ENCODE measurements at regions not wholly inside any gene's neighbourhood (a gene's known extent, or its start where the extent isn't known, plus 50 kb on each side); places are given as distances from the start of the nearest gene placed in this dataset.

- H3K9ac ChIP-seq (ENCODE audit: low read depth, low read length, poor library complexity, severe bottlenecking): no peak overlapping the region
- H3K4me3 ChIP-seq (ENCODE audit: low read length, poor library complexity, severe bottlenecking): no peak overlapping the region
- no peaks in the 10 kb centered on the region for H3K27me3 ChIP-seq (ENCODE audit: insufficient read depth, low read length, poor library complexity, severe bottlenecking)
- no peaks in the 10 kb centered on the region for H3K4me1 ChIP-seq (ENCODE audit: insufficient read depth, low read length, poor library complexity, severe bottlenecking)
- H2AFZ ChIP-seq (ENCODE audit: low read length): no peak overlapping the region
- no peaks in the 10 kb centered on the region for H4K20me1 ChIP-seq (ENCODE audit: insufficient read depth, low read length, poor library complexity, severe bottlenecking)
- H3K9me3 ChIP-seq (ENCODE audit: insufficient read depth, low read depth, low read length): no peaks in the 10 kb centered on the region
- no peak for TF ChIP-seq EZH2phosphoT487 (IDR thresholded peaks at IDR 0.05; ENCODE audit: borderline replicate concordance)
- TF ChIP-seq, protein P1, sequence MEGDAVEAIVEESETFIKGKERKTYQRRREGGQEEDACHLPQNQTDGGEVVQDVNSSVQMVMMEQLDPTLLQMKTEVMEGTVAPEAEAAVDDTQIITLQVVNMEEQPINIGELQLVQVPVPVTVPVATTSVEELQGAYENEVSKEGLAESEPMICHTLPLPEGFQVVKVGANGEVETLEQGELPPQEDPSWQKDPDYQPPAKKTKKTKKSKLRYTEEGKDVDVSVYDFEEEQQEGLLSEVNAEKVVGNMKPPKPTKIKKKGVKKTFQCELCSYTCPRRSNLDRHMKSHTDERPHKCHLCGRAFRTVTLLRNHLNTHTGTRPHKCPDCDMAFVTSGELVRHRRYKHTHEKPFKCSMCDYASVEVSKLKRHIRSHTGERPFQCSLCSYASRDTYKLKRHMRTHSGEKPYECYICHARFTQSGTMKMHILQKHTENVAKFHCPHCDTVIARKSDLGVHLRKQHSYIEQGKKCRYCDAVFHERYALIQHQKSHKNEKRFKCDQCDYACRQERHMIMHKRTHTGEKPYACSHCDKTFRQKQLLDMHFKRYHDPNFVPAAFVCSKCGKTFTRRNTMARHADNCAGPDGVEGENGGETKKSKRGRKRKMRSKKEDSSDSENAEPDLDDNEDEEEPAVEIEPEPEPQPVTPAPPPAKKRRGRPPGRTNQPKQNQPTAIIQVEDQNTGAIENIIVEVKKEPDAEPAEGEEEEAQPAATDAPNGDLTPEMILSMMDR (conservative IDR thresholded peaks at IDR 0.05; ENCODE audit: low read length): no peak
- no peak overlapping the region for H3K4me2 ChIP-seq (ENCODE audit: low read depth, low read length, poor library complexity, severe bottlenecking)
- no peaks in the 10 kb centered on the region for H3K79me2 ChIP-seq (ENCODE audit: insufficient read depth, low read length)
- no peaks in the 10 kb centered on the region for H3F3A ChIP-seq (ENCODE audit: low read depth)
- H3K36me3 ChIP-seq (ENCODE audit: insufficient read depth, low read length): no peaks in the 10 kb centered on the region
- no peaks in the 10 kb centered on the region for H3K9me2 ChIP-seq (replicated peaks; ENCODE audit: low read depth, low read length)
Observed at GRCh38 chr2:76569819-76570218, 859.1 kb upstream of the GCFC2 start.

DNA sequence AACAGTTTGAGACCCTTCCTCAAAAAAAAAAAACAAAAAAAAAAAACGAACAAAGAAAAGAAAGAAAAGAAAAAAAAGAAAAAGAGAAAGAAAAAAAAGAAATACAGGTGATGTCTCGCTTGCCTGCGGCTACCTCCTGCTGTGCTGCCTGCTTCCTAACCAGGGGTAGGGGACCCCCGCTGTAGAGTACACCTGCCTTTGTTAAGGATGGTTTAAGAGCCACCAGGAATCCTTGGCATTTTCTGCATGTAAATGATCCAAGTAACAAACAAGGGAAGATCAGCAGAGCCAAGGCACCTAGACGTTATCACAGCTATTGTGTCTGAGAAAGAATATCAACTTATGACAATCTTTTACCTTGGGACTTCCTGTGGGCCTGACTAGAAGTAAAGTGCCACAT lies 856.8 kb upstream of the GCFC2 start:
- Histone ChIP-seq H3K4me3 (ENCODE audit: low read length, poor library complexity, severe bottlenecking) (no peak overlapping the region), H3F3A (ENCODE audit: low read depth) (no peaks in the 10 kb centered on the region), H3K79me2 (ENCODE audit: insufficient read depth, low read length) (no peaks in the 10 kb centered on the region), H4K20me1 (ENCODE audit: insufficient read depth, low read length, poor library complexity, severe bottlenecking) (no peaks in the 10 kb centered on the region), H3K27me3 (ENCODE audit: insufficient read depth, low read length, poor library complexity, severe bottlenecking) (no peaks in the 10 kb centered on the region), H3K4me1 (ENCODE audit: insufficient read depth, low read length, poor library complexity, severe bottlenecking) (no peaks in the 10 kb centered on the region), H3K9ac (ENCODE audit: low read depth, low read length, poor library complexity, severe bottlenecking) (no peak overlapping the region), H2AFZ (ENCODE audit: low read length) (no peak overlapping the region), H3K9me2 (replicated peaks; ENCODE audit: low read depth, low read length) (no peaks in the 10 kb centered on the region), H3K9me3 (ENCODE audit: insufficient read depth, low read depth, low read length) (no peaks in the 10 kb centered on the region), H3K36me3 (ENCODE audit: insufficient read depth, low read length) (no peaks in the 10 kb centered on the region), H3K4me2 (ENCODE audit: low read depth, low read length, poor library complexity, severe bottlenecking) (no peak overlapping the region)
- TF ChIP-seq EZH2phosphoT487 (IDR thresholded peaks at IDR 0.05; ENCODE audit: borderline replicate concordance): no peak
- TF ChIP-seq, protein P1 (conservative IDR thresholded peaks at IDR 0.05; ENCODE audit: low read length): no peak

DNA sequence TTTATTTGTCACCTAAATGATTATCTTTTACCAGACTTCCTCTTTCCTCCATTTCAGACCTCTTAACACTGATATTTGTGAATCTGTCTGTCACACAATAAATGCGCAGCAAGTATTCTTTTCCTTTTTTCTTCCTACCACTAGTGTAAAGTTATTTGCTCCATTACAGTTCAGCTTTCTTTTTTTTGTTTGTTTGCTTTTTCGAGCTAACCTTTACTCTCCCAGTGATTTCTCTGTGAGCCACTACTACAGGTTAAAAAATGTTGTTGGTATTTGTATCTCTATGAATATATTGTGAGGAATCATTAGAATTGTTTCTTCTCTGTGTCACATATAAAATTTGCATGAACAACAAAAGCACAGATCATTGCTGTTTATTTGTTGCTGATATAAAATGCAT lies 854.0 kb upstream of the GCFC2 start:
- H3K4me1 ChIP-seq (ENCODE audit: insufficient read depth, low read length, poor library complexity, severe bottlenecking): no peaks in the 10 kb centered on the region
- no peaks in the 10 kb centered on the region for H3K36me3 ChIP-seq (ENCODE audit: insufficient read depth, low read length)
- no peak overlapping the region for H3K9ac ChIP-seq (ENCODE audit: low read depth, low read length, poor library complexity, severe bottlenecking)
- TF ChIP-seq, protein P1 (conservative IDR thresholded peaks at IDR 0.05; ENCODE audit: low read length): no peak
- no peak for TF ChIP-seq EZH2phosphoT487 (IDR thresholded peaks at IDR 0.05; ENCODE audit: borderline replicate concordance)
- H3F3A ChIP-seq (ENCODE audit: low read depth): no peaks in the 10 kb centered on the region
- no peak overlapping the region for H3K4me3 ChIP-seq (ENCODE audit: low read length, poor library complexity, severe bottlenecking)
- no peaks in the 10 kb centered on the region for H3K9me3 ChIP-seq (ENCODE audit: insufficient read depth, low read depth, low read length)
- H3K79me2 ChIP-seq (ENCODE audit: insufficient read depth, low read length): no peaks in the 10 kb centered on the region
- no peak overlapping the region for H3K4me2 ChIP-seq (ENCODE audit: low read depth, low read length, poor library complexity, severe bottlenecking)
- no peaks in the 10 kb centered on the region for H3K27me3 ChIP-seq (ENCODE audit: insufficient read depth, low read length, poor library complexity, severe bottlenecking)
- H4K20me1 ChIP-seq (ENCODE audit: insufficient read depth, low read length, poor library complexity, severe bottlenecking): no peaks in the 10 kb centered on the region
- H3K9me2 ChIP-seq (replicated peaks; ENCODE audit: low read depth, low read length): no peaks in the 10 kb centered on the region
- H2AFZ ChIP-seq (ENCODE audit: low read length): no peak overlapping the region
